Right lobe of liver (tissue), 6 donors: ENCODE measurements at regions not wholly inside any gene's neighbourhood (a gene's known extent, or its start where the extent isn't known, plus 50 kb on each side); places are given as distances from the start of the nearest gene placed in this dataset.
A peak's percentile ranks its signal among the peaks of the same experiment; 100 is the strongest.

Experiments used
- ATAC-seq, 4 donors: fragments of 200-7000 bp; cut with Tn5 transposase; one replicate each; pipeline ENCODE4 v1.9.1; 2020; ENCODE audit warnings: mild to moderate bottlenecking in 4 of 4, moderate library complexity in 4 of 4
- DNase-seq, 3 donors: peaks; one replicate each; pipeline ENCODE4 v3.0.0-alpha.2; 2020
- H3K27ac ChIP-seq, 3 donors: fragments of 200-600 bp; one replicate each; pipeline ENCODE4 v1.8.0; 2022
- H3K27me3 ChIP-seq, 2 donors: fragments of 200-600 bp; one replicate each; pipeline ENCODE4 v1.8.0; 2022
- H3K36me3 ChIP-seq, 4 donors: fragments of 200-600 bp; sonication (generic) in 1 of 4; one replicate each; pipeline versions ENCODE4 v1.5.1 to v1.8.0; 2017 to 2022; ENCODE audit warnings: control low read depth in 1 of 4
- H3K4me1 ChIP-seq, 4 donors: fragments of 200-600 bp; sonication (generic) in 1 of 4; one replicate each; pipeline versions ENCODE4 v1.5.1 to v1.8.0; 2017 to 2022; ENCODE audit warnings: control low read depth in 1 of 4
- H3K4me3 ChIP-seq, 3 donors: fragments of 200-600 bp; one replicate each; pipeline ENCODE4 v1.8.0; 2022
- H3K9me3 ChIP-seq, 4 donors: fragments of 200-600 bp; sonication (generic) in 1 of 4; one replicate each; pipeline versions ENCODE4 v1.5.1 to v1.8.0; 2017 to 2022; ENCODE audit warnings: control low read depth in 1 of 4
- CTCF ChIP-seq, 4 donors: fragments of 200-600 bp in 3 of 4; fragments of 450-650 bp in 1 of 4; IDR thresholded peaks; one replicate each; pipeline versions ENCODE4 v1.5.1 to v1.8.0; 2016 to 2022; ENCODE audit warnings: antibody characterized with exemption in 4 of 4, mild to moderate bottlenecking in 2 of 4
- POLR2A ChIP-seq: fragments of 450-650 bp; IDR thresholded peaks from one replicate; pipeline ENCODE4 v1.6.1; 2017; ENCODE audit warnings: antibody characterized with exemption, mild to moderate bottlenecking
- WGBS: methylation state at CpG from one replicate; pipeline ENCODE4 v1.1.6; 2018; ENCODE audit warnings: low coverage, low lambda C conversion rate; ENCODE audit not compliant: insufficient coverage; ENCODE audit errors: missing lambda C conversion rate; 5-methylcytosine and 5-hydroxymethylcytosine counted together
- intact Hi-C, 2 donors: fragments of 100-400 bp; cut with DNase I; formaldehyde crosslinking; loops; one replicate each; pipeline versions ENCODE4 v1.11.2 to v1.14.1; 2022
- donor health status: DM: no; HTN: yes; CAD: no.
- donor health status: DM: no; HTN: no; CAD: no.
- donor health status: DM: no; HTN: no; CAD: no.
- donor health status: DM: no; HTN: yes; CAD: no.
- donor health status: DM: no; HTN: yes; CAD: no.

GRCh38 chr17:63347475-63347874 lies 98.6 kb downstream of the CYB561 start:
- H3K27me3 ChIP-seq, result no peaks in the 10 kb centered on the region
- ATAC-seq (no peak), DNase-seq (no peak)
- peaks cover 0 to 9% (median 2%) of the 10 kb centered on the region in 4 donors for H3K4me1 ChIP-seq
- H3K9me3 ChIP-seq, result no peaks in the 10 kb centered on the region
- TF ChIP-seq POLR2A (no peak), CTCF (IDR thresholded peaks at IDR 0.05) (no peak)
- WGBS, result 69% methylated on average over 2 of the region's 2 CpGs
- H3K36me3 ChIP-seq, result no peaks in the 10 kb centered on the region
- no peak overlapping the region for H3K27ac ChIP-seq
- no peak overlapping the region for H3K4me3 ChIP-seq
- intact Hi-C loops, result no loop called here

DNA sequence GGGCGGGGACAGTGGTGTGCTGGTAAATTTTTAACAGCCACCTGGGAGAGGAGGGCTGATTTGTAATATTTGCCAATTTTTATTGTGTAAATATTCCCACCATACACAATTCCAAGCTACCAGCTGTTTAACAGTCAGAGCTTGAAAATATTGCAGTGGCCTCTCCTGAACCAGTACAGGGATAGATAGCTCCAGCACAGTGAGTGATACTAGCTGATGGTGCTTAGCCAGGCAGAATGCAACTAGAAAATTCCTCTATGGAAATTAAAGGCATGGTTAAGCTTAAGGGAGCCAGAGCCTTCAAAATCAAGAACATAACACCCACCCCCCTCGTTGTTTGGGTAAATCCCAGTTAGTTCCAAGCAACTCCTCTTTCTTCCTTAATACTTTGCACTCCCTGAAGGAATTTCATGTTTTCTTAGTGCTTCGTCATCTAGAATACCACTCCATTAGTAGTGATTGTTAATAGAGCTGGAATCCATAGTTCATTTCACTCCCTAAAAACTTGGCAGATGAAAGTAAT lies 96.6 kb downstream of the CYB561 start:
- H3K4me1 ChIP-seq, result peaks cover 0 to 9% (median 2%) of the 10 kb centered on the region in 4 donors
- TF ChIP-seq CTCF (IDR thresholded peaks at IDR 0.05), result no peak
- TF ChIP-seq POLR2A, result no peak
- DNase-seq (no peak), ATAC-seq (peak; percentile 33 to 65 (median 56))
- 66% methylated on average over 3 of the region's 3 CpGs for WGBS
- H3K27ac ChIP-seq, result no peak overlapping the region
- H3K4me3 ChIP-seq, result no peak overlapping the region
- no peaks in the 10 kb centered on the region for H3K27me3 ChIP-seq
- H3K9me3 ChIP-seq, result no peaks in the 10 kb centered on the region
- intact Hi-C loops, result no loop called here
- no peaks in the 10 kb centered on the region for H3K36me3 ChIP-seq

- H3K27ac ChIP-seq, result no peak overlapping the region
- H3K27me3 ChIP-seq, result no peaks in the 10 kb centered on the region
- no peaks in the 10 kb centered on the region for H3K9me3 ChIP-seq
- peaks cover 0 to 9% (median 2%) of the 10 kb centered on the region in 4 donors for H3K4me1 ChIP-seq
- intact Hi-C loops, result no loop called here
- TF ChIP-seq CTCF (IDR thresholded peaks at IDR 0.05) (no peak), POLR2A (no peak)
- DNase-seq (no peak), ATAC-seq (peak; percentile 53 to 83 (median 74))
- H3K36me3 ChIP-seq, result no peaks in the 10 kb centered on the region
- no peak overlapping the region for H3K4me3 ChIP-seq
- 54% methylated on average over 4 of the region's 4 CpGs for WGBS
Observed at GRCh38 chr17:63350364-63350763, 95.7 kb downstream of the CYB561 start.

DNA sequence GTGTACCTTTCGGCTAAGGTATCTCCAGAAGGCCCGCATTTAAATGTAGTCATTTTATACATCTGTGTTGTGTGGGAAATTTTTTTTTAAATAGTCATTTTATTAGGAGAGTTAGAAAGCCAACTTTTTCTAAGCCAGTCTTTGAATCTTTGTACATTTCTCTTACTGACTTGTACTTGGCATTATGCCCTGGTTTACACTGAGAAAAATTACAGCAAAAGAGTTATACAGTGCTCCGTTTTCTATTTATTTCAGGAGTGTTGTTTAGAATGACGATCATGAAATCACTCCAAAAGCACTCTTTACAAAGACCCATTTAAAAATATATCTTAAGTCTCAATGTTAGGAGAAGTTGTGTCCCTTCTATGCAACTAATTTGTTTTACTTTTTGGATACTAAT lies 91.8 kb downstream of the CYB561 start:
- Histone ChIP-seq H3K27me3 (no peaks in the 10 kb centered on the region), H3K4me1 (peaks cover 0 to 8% (median 2%) of the 10 kb centered on the region in 4 donors), H3K27ac (no peak overlapping the region), H3K9me3 (no peaks in the 10 kb centered on the region), H3K36me3 (no peaks in the 10 kb centered on the region), H3K4me3 (no peak overlapping the region)
- 79% methylated on average over 4 of the region's 4 CpGs for WGBS
- no peak for ATAC-seq
- TF ChIP-seq CTCF (IDR thresholded peaks at IDR 0.05) (no peak), POLR2A (no peak)
- no peak for DNase-seq
- intact Hi-C loops, result no loop called here

- no peaks in the 10 kb centered on the region for H3K9me3 ChIP-seq
- no peaks in the 10 kb centered on the region for H3K36me3 ChIP-seq
- no peak overlapping the region for H3K4me3 ChIP-seq
- ATAC-seq (no peak), DNase-seq (no peak)
- no peaks in the 10 kb centered on the region for H3K4me1 ChIP-seq
- no peaks in the 10 kb centered on the region for H3K27me3 ChIP-seq
- intact Hi-C loops, result no loop called here
- H3K27ac ChIP-seq, result no peak overlapping the region
- TF ChIP-seq CTCF (IDR thresholded peaks at IDR 0.05), result no peak
- no peak for TF ChIP-seq POLR2A
- WGBS, result 75% methylated on average over 1 of the region's 1 CpG
Observed at GRCh38 chr17:63356337-63356757, 89.8 kb downstream of the CYB561 start.
